Tongue (tissue), 1 donor: ENCODE measurements at regions not wholly inside any gene's neighbourhood (a gene's known extent, or its start where the extent isn't known, plus 50 kb on each side); places are given as distances from the start of the nearest gene placed in this dataset.
"Not testable (repeated sequence)": the region's sequence is repeated elsewhere in the genome, so short reads cannot be mapped to it uniquely, and the experiment has no call there.

ENCODE experiments used
- DNase-seq: peaks from one replicate; pipeline ENCODE4 v3.0.0-alpha.2; 2015

DNA sequence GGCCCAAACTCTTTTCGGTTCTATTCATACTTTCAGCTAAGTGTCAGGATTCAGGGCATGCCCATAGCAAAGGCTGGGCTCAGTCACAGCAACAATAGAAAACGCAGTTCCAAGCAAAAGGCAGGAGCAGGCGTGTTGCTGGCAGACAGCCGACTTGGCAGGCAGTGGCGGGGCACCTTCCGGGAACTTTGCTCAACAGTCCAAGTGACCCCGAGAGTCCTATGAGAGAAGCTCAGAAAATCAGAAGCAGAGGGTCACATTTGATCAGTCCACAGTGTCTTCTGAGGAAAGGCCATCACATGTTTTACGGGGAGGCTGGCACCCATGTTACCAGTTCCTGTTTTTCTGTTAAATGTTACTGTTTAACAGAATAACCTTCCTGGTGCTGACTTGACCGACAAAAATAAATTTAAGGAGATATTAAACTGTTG lies 115.0 kb downstream of the DACT1 start:
- peak; percentile 66 for DNase-seq

DNA sequence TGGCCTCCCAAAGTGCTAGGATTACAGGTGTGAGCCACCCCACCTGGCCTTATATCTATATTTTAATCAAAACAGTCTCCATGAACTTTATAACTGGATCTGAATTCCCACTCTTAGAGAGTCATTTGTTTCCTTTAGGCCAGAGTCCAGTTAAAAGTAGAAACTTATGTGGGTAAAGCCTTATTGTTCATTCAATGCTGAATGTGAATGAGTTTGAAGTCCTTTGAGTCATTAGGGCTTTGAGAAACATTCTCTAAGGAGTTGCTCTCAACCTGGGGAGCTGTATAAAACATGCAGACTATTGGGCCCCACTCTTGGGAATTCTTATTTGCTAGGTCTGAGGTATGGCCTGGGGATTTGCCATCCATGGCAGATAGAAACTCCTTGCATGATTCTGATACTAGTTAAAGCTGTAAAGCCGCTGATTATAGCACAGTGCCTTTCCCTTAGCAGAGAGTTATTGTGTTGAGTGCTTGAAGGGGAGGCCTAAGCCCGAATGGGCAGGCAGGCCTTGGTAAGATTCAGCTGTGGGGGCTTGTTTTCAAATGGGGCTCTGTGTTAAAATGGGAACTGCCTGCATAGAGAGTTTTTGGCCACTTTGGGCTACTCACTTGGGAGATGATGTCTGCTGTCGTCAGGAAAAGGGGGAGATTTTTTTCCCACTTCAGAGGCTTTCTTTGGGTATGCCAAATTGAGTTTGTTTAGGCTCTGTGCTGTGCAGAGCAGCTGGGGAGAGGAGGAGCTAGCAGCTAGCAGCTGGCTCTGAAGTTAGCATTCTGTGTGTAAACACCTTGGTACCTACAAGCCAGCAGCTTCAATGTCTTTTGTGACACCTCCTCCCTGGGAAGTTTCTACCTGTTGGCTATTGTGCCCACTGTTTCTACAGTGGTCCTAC lies 117.5 kb downstream of the DACT1 start:
- peak; percentile 81 for DNase-seq

DNA sequence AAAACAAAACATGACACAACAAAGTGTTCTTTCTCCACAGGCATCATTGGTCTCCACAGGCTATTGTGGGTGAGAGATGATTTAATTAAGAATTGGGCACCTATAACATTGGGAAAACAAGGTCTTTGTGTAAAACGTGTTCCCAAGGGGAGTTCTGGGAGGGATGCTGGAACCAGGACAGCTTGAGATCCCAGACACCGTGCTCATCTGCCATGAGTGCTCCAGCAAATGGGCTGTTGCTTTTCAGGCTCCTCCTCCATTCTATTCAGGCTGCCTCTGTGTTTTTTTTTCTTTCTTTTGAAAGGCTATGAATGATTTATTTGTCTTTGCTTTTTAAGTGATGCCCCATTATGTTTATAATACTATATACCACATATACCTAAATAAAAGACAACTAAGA lies 122.4 kb downstream of the DACT1 start:
- no peak for DNase-seq

DNA sequence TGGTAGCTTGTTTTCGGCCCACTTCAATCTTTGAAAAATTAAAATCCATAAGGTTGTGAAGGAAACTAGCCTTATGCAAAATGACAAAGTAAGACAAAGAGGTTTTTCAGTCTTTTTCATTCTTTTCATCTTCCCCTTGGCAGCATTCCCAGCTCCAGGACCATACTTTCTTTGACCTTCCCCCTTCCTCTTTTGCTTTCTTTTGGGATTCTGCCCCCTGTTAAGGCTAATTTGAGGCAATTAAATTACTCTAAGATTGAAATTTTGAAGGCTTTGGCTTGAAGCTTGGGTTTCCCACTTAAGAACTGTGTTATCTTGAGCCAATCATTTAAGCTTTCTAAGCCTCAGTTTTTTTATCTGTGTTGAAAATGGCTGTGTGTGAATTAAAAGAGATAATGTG lies 124.9 kb downstream of the DACT1 start:
- DNase-seq = no peak

DNA sequence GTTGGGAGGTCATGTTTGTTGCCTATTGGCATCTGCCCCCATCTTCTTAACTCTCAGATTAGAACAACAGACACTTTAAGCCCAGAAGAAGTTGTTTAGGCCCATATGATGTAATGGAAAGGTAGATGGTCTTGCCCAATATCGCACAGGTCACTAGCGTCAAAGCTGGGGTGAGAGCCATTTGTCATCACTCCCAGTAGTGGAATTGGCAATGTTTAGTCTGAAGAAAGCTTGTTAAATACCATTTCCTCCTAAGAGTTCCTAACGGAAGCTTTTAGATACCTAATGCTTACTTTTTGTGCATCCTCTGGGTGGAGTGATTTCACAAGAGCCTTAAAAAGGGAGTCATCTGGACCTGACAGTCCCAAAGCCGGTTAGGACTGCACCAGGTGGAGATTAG lies 125.4 kb downstream of the DACT1 start:
- DNase-seq = no peak

DNA sequence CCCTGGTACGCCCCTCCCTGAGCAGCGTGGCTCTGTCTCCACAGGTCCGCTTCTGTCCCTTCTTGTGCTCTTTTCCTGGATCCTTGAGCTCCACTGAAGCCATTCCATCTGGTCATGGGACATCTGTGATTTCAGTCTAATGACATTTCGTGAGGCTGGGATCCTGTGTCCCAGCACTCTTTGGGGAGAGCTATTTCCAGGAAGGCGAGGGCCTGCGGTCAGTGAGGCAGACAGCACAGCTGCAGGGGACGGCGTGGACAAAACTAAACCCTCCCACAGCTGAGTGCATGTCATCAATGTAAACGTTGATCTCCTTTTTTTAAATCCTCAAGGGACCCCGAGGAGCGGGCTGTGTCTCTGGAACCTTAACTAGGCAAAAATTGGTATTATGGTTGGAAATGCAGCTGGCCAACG lies 127.7 kb downstream of the DACT1 start:
- DNase-seq = peak; percentile 79

DNA sequence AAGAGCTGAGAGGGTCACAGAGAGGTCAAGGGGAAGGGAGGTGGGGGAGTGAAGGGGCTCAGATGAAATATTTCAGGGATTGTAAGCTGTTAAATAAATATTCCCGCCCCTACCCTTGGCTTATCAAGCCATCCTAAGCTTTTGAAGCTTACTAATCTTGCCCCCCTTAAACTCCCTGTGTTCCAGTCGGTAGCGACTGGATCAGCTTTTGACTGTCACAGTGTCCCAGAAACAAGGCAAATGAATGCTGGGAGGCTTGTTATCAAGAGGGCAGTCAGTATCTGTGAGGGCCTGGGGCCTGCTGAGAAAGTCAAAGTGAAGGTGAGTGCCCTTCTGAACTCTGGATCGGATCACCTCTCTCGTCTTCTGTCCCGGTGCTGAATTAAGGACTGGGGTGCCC lies 128.1 kb downstream of the DACT1 start:
- DNase-seq = peak; percentile 24

DNA sequence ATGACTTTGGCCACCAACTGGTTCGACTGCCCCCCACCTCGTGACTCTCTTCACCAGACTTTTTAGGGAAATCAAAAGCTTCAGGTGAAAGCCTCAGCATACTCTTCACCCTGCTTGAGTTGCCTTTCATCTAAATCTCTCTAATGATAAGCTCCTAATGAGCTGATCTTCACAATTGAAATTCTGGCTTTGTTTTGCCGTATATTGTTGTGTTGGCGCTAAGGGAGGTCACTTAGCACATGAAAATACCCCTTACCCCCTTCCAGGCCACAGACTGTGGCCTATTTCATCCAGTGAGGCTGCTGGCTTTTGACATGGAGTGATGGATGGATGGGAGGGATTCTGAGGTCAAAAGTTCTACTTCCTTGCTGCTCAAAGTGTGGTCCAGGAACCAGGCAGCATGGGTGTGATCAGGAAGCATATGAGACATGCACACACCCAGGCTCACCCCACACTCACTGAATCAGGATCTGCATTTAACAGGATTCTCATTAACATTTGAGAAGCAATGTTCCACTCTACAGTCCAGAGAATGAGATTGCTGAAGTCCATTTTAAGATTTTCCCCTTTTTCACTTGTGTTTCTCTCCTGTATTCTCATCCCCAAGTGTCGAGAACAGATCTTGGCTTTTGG lies 131.4 kb downstream of the DACT1 start:
- no peak for DNase-seq

DNA sequence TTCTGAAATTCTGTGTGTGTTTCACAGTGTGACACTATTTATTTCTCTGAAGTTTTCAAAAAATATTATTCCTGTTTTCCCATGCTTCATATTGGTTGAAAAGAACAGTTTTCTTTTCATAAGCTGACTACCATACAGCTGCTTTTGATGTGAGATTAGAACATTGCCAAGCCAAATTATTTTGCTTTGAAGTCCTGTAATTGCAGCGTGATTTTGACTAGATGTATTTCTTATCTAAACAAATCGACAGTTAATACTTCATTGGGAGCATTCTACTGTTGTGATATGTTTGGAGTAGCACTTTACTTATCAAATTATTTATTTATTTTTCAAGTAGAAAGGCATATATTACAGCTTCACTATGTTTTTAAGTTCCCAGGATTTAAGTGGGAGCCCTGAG lies 132.0 kb downstream of the DACT1 start:
- DNase-seq = no peak

DNA sequence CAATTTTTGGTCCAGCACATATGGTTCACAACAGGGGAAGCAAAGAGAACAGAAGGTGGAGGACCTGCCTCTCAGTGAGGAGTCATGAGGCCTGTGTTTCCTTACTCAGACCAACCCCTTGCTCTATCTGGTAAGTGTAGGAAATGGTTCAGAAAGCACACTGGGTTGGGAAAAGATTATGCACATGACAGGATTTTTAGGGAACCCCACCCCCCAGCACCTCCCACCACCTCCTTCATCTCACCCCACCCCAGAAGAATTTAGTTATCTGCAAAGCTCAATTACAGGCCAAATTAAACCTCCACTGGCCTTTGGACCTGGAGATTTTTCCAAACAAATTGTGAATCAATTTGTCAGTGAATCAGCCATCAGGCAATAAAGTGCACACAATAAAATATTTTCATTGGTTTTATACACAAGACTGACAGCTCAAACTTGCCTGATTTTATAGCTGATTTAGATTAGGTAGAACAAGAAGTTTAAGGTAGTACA lies 132.8 kb downstream of the DACT1 start:
- DNase-seq = no peak

DNA sequence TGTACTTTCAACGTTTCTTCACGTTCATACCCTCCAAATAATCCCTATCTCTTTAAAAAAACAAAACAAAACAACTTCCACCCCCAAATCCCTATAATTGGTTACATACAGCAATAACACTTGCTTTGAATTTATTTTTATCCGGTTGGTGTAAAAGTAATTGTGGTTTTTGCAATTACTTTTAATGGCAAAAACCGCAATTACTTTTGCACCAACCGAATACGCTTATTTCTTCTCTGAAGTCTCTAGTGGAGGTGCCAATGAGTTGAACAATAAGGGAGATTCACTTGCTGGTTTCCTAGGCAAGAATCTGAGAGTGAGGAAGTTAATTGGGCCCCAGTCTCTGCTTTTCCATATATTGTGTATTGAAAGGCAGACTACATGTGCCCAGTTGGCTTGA lies 133.3 kb downstream of the DACT1 start:
- no peak for DNase-seq

DNA sequence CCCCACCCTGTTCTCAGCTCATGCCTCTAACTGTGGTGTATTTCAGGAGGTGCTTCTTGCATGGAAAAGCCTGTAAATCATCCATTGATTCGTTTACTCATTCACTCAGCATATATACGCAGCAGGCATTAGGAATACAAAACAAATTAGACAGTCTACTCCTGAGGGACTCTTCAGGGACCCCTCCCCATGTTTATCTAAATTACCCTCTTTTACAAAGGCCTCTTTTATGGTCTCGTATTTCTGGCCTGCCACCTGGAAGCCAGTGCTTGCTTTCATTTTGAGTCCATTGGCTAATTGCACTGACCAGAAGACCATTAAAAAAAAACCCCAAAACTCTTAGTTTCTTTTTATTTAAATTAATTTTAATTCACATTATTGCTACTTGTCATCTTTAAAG lies 134.4 kb downstream of the DACT1 start:
- DNase-seq = no peak

DNA sequence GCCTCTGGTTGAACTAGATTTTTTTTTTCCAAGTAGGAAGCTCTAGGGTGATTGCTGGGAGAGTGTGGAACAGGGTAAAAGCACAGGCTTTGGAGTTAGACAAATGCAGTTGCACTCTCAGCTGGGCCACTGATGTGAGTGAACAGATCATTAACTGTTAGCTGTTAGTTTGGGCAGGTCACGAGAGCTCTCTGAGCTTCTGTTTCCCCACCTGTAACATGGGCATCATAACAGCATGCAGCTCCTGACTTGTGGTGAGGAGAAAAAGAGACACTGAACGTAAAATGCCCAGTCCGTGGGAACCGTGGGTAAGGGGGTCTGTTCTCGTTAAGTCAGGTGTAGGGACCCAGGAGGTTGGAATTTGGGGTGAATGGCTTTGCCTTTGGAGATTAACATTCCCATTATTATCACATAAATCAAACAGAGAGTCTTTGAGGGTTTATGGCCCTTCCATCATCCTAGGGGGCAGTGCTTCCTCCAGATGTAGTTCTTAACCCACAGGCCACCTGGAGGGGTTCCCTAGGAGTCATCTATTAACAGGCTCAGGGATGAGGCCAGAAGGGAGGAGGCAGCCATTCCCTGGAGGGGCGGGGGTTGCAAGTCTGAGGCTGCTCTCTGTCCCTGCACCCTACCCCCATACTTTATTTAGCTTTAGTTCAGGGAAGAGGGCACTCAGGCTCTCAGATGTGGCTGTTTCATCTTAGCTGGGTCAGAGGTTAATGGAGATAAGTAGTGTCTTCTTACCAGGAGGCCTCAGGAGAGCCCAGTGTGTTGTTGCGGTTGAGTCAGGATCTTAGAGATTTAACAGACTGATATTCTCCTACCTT lies 135.2 kb downstream of the DACT1 start:
- DNase-seq = no peak

DNA sequence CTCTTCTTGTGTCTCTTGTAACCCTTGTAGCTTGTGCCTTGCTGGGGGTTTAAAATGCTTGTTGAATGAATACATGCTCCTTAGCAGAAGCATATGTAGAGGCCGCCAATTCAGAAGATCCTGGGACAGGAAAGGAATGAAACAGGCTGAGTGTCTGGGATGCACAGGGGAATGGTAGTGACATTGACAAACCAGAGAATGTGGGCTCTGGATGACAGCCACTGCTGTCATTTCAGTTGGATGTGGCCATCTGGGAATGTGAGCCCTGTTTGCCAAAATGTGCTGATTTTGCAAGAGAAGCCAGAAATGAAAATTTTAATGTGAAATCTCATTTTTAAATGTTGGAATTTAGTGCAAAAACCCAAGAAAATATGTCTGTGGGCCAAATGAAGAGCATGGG lies 136.8 kb downstream of the DACT1 start:
- DNase-seq = no peak

DNA sequence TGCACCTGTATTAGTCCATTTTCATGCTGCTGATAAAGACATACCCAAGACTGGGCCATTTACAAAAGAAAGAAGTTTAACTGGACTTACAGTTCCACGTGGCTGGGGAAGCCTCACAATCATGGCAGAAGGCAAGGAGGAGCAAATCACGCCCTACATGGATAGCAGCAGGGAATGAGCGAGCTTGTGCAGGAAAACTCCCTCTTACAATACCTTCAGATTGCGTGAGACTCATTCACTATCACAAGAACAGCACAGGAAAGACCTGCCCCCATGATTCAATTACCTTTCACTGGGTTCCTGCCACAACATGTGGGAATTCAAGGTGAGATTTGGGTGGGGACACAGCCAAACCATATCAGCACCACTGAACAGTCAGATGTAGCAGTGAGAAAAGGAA lies 137.4 kb downstream of the DACT1 start:
- not testable (repeated sequence) for DNase-seq

DNA sequence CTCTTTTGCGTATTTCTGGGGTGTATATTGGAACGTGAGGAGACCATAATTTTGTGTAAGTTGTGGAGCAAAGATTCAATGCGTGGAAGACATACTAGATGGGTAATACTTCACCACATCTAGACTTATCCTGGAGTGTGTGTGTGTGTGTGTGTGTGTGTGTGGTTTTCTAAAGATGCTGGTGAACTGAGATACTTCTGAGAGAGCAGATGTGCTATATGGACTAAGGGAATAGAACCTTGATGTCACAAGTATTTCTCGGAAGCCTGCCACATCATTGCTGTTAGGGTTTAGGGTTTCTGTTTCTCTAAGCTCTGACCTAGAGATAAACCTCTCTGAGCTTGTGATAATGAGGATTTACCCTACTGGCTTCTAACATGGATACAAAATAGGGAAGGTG lies 138.8 kb downstream of the DACT1 start:
- no peak for DNase-seq

DNA sequence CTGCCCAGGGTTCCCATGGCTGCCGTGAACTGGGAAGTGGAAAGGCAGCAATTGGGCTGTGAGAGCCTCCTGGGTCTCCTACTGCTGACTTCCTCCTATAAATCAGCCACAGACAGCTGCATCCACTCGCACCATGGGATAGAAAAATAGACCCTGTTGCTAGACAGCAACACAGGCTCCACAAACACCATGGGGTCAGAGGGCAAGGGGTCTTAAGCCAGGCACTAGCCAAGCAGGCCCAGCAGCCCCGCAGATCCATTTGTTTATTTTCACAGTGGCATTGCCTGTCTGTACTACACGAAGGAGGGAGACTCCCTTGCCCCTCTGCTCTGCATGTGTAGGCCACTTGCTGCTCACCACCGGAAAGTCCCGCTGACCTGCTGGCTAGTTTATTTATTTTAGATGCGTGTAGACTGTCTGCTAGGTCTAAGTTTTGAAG lies 139.8 kb downstream of the DACT1 start:
- DNase-seq = no peak

DNA sequence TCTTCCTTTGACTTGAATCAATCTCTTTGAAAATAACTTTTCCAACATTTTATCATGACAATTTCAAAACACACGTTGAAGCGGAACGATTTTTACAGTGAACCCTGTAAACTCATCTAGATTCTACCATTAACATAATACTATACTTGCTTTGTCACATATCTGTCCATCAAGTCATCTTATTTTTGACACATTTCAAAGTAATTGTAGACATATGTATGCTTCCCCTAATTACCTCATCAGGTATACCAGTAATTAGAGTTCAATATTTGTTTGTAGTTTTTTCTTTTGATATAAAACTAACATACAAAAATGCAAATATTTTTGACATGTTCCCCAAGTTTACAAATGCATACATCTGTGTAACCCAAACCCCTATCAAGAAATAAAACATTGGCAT lies 140.4 kb downstream of the DACT1 start:
- no peak for DNase-seq

DNA sequence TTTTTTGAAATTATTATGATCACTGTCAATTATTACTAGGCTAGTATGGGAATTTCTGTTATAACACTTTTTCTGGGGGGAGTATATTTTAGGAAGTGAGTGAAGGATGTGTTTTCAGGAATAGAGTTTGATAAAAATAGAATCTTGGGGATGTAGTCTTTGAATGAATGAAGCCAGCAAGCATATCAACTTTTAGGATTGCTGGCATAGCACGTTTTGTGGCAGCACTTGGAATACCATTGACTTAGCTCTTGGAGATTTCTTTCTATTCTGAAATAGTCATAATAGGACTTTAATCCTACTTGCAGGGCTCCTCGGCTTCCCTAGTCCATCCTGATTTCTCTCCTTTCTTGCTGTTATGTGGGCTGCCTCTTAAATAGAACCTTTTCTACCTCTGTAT lies 141.6 kb downstream of the DACT1 start:
- no peak for DNase-seq

DNA sequence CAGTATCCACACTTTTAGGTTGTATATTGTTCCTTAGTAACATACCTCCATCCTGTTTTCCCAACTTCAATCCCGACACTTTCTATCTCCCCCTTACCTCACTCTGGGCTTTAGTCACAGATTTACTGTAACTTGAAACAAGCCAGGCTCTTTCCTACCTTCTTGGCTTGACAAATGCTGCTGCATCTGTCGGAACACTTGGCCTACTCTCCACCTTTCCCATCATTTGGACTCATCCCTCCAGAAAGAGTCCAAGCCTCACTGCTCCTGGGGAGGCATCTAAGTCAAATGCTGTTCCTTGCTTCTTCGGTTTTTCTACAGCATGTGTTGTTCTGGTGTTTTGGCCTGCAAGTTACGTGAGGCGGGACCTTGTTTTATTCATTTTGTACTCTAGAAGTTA lies 142.4 kb downstream of the DACT1 start:
- DNase-seq = peak; percentile 64

DNA sequence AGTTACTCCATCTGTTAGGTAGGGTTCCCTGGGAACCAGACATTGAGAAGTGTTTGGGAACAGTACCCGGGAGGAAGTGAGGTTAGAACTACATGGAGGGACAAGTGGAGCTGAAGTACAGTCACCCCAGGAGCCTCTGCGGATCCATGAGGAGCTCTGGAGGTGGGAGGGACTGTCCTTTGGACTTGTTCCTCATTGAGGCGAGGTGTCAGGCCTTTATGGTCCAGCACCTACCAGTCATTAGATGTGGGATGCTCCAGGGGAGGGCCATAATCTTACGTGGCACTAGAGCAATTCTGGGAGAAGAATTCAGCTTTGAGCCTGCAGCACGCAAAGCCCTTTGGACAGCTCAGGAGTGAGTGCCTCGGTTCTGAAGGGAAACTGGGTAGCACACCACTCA lies 142.8 kb downstream of the DACT1 start:
- no peak for DNase-seq

DNA sequence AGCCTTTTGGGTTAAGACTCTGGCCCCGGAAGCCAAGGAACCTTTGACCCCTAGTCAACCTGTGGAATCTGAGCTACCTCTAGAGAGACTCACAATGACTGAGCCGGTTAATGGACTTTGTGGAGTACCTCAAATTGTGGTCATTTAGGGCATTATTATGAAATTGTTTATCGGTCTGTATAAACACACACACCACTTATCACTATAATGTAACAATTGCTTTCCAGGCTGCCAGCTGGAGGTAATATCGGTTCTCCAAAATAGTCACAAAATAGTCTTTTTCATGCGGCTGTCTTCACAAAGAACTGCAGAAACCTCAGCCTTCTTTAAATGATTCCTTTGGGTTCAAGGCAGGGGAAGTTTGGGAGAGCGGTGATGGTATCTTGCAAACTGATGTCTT lies 144.2 kb downstream of the DACT1 start:
- no peak for DNase-seq
